ENCODE measurements at regions not wholly inside any gene's neighbourhood (a gene's known extent, or its start where the extent isn't known, plus 50 kb on each side); places are given as distances from the start of the nearest gene placed in this dataset.

DNA sequence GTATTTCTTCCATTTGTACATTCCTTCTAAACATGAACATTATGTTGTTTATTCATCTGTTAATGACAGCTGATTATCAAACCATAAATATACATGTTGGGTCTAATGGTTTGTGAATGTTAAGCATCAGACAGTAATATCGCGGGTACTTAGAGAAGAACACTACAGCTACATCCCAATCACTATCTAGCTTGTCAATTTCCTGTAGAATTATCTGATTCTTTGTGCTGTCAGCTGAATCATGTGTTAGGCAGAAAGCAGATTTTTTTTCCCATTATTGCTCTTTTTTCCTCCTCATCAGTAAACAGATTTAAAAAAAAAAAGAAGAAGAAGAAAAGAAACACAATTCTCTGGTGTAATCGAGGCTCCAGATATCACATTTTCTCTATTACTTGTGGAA is 183.6 kb upstream of the CTBP2 start:
- Histone ChIP-seq H3K27me3 (peaks cover 0 to 3% (median 0%) of the 10 kb centered on the region in 9 donors), H3K4me3 (no peak overlapping the region), H3K27ac (no peak overlapping the region), H3K36me3 (no peaks in the 10 kb centered on the region), H3K4me1 (no peaks in the 10 kb centered on the region), H3K9me3 (peaks cover 0 to 6% (median 0%) of the 10 kb centered on the region in 12 donors)
- DNase-seq (no peak), ATAC-seq (no peak)
- no peak for TF ChIP-seq POLR2A (IDR thresholded peaks at IDR 0.05)
- TF ChIP-seq, protein P1, sequence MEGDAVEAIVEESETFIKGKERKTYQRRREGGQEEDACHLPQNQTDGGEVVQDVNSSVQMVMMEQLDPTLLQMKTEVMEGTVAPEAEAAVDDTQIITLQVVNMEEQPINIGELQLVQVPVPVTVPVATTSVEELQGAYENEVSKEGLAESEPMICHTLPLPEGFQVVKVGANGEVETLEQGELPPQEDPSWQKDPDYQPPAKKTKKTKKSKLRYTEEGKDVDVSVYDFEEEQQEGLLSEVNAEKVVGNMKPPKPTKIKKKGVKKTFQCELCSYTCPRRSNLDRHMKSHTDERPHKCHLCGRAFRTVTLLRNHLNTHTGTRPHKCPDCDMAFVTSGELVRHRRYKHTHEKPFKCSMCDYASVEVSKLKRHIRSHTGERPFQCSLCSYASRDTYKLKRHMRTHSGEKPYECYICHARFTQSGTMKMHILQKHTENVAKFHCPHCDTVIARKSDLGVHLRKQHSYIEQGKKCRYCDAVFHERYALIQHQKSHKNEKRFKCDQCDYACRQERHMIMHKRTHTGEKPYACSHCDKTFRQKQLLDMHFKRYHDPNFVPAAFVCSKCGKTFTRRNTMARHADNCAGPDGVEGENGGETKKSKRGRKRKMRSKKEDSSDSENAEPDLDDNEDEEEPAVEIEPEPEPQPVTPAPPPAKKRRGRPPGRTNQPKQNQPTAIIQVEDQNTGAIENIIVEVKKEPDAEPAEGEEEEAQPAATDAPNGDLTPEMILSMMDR (IDR thresholded peaks at IDR 0.05): no peak
- intact Hi-C loops (cut with DNase I): loop anchor here (2.0 to 10.0 kb wide), 10 partner anchors 177 to 352 kb away; partner anchors contain the start of gene CTBP2 (in 6 of the 10)
- 74 to 86% (median 79%) methylated on average over 3 of the region's 3 CpGs for WGBS, 4 donors

DNA sequence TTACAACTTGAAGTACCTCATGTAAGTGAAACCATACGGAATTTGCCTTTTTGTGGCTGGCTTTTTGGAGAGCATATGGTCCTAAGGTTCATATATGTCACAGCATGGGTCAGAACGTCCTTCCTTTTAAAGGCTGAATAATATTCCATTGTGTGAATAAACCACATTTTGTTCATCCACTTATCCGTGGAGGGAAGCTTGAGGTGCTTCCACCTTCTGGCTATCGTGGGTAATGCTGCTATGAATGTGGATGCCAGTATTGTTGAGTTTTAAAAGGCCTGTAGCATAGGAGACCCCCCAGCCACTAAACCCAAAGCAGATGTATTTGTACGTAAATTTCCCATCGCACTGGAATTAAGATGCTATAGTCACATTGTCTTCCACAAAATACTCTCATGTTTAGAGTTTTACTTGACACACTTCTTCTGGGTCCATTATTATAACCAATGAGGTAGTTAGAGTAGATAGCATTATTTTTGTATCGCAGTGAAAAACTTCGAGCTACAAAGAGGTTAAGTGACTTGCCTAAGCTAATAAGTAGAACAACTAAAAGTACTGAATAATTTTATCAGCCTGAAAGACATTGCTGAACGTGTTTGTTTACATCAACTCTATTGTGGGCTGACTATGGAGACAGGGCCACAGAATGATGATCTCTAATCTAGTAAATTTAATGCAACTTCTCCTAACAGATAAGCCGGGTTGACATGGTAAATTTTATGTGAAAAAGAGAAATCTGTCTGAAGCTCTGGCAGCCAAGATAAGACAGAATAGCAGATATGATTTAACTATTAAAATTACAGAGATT is 183.0 kb upstream of the CTBP2 start:
- H3K4me1 ChIP-seq: no peaks in the 10 kb centered on the region
- H3K27me3 ChIP-seq: peaks cover 0 to 3% (median 0%) of the 10 kb centered on the region in 9 donors
- 62 to 70% (median 67%) methylated on average over 10 of the region's 10 CpGs for WGBS, 4 donors
- peak in 1 of 4 donors; percentile 7 for ATAC-seq
- intact Hi-C loops (cut with DNase I): loop anchor here (2.0 to 10.0 kb wide), 10 partner anchors 176 to 351 kb away; partner anchors contain the start of gene CTBP2 (in 6 of the 10)
- no peaks in the 10 kb centered on the region for H3K36me3 ChIP-seq
- H3K9me3 ChIP-seq: peaks cover 0 to 6% (median 0%) of the 10 kb centered on the region in 12 donors
- DNase-seq: no peak
- no peak overlapping the region for H3K27ac ChIP-seq
- no peak overlapping the region for H3K4me3 ChIP-seq
- no peak for TF ChIP-seq POLR2A (IDR thresholded peaks at IDR 0.05)
- TF ChIP-seq, protein P1 (IDR thresholded peaks at IDR 0.05): peak; percentile 48 to 76 (median 60)

DNA sequence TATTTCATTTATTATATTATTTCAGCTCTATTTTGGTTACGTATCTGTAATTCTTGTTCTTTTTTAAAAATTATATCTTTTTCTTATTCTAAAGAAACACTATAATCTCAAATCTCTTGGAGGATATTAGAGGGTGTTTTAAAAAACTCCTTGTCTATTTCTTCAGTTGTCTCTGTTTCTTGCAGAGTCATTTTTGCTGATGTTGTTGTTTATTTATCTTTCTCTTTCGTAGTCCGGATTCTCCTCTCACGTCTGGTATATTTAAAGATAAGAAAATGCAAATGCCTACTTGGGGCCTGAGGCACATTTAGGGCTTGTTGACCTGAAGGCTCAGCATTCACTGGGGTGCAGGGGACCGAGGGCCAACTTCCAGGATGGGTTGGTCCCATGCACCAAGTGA is 181.2 kb upstream of the CTBP2 start:
- Histone ChIP-seq H3K9me3 (peaks cover 0 to 6% (median 0%) of the 10 kb centered on the region in 12 donors), H3K27ac (no peak overlapping the region), H3K27me3 (peaks cover 0 to 3% (median 0%) of the 10 kb centered on the region in 9 donors), H3K4me3 (no peak overlapping the region), H3K4me1 (no peaks in the 10 kb centered on the region), H3K36me3 (no peaks in the 10 kb centered on the region)
- ATAC-seq (no peak), DNase-seq (no peak)
- 40 to 68% (median 59%) methylated on average over 5 of the region's 5 CpGs for WGBS, 4 donors
- intact Hi-C loops (cut with DNase I): loop anchor here (2.0 to 10.0 kb wide), 10 partner anchors 174 to 349 kb away; partner anchors contain the start of gene CTBP2 (in 6 of the 10)
- TF ChIP-seq POLR2A (IDR thresholded peaks at IDR 0.05): no peak
- TF ChIP-seq, protein P1 (IDR thresholded peaks at IDR 0.05): no peak

DNA sequence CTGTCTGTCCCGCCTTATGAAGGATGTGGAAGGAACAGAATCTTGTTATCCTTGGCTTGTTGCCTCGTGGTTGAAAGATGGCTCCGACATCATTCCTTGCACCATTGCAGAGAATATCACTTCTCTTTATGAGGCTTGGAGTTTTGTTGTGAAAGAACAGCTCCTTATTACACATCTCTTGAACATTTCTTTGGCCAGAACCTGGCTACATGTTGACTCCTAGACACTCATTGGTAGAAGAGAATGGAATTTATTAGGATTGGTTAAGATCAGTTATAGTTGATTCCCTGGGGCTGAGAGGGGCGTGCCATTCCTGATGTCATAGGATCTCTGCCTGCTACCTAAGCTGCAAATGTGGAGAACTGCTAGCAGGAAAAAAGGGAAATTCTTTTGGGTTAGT is 180.5 kb upstream of the CTBP2 start:
- Histone ChIP-seq H3K4me1 (no peaks in the 10 kb centered on the region), H3K27me3 (peaks cover 0 to 2% (median 0%) of the 10 kb centered on the region in 9 donors), H3K36me3 (no peaks in the 10 kb centered on the region), H3K27ac (no peak overlapping the region), H3K4me3 (no peak overlapping the region), H3K9me3 (peaks cover 0 to 6% (median 0%) of the 10 kb centered on the region in 12 donors)
- intact Hi-C loops (cut with DNase I): loop anchor here (5.0 to 10.0 kb wide), 8 partner anchors 174 to 349 kb away; partner anchors contain the start of gene CTBP2 (in 6 of the 10)
- ATAC-seq: no peak
- no peak for DNase-seq
- TF ChIP-seq POLR2A (IDR thresholded peaks at IDR 0.05): no peak
- TF ChIP-seq, protein P1 (IDR thresholded peaks at IDR 0.05): no peak
- WGBS, 4 donors: 63 to 72% (median 63%) methylated on average over 4 of the region's 4 CpGs
